HEK293 (cell line): ENCODE measurements at regions not wholly inside any gene's neighbourhood (a gene's known extent, or its start where the extent isn't known, plus 50 kb on each side); places are given as distances from the start of the nearest gene placed in this dataset.

Experiments used
- CTCF ChIA-PET: fragments of 350-600 bp; formaldehyde crosslinking; extraction: SDS; loops from one replicate; lab custom pipeline; 2021; ENCODE audit warnings: antibody characterized with exemption; lab: Yijun Ruan, JAX
- POLR2A ChIA-PET: fragments of 300-600 bp; formaldehyde crosslinking; extraction: SDS; loops from one replicate; lab custom pipeline; 2020; ENCODE audit warnings: antibody characterized with exemption, inconsistent platforms; lab: Yijun Ruan, JAX
- H3K27ac ChIP-seq: fragments of 200-500 bp; sonication (Bioruptor generic); 2 replicates; pipeline ENCODE4 v1.5.1; 2014; ENCODE audit warnings: low read depth, low read length, control low read depth, inconsistent platforms; ENCODE audit errors: extremely low read depth
- H3K36me3 ChIP-seq, 2 experiments: fragments of 200-500 bp in 1 of 2; sonication (Bioruptor generic) in 1 of 2; 1 replicate in 1 of 2; 2 replicates in 1 of 2; pipeline ENCODE4 v1.5.1; 2014 to 2017; ENCODE audit warnings: inconsistent platforms in 2 of 2, low read length in 2 of 2; ENCODE audit not compliant: control insufficient read depth in 2 of 2, insufficient read depth in 1 of 2
- H3K4me1 ChIP-seq: fragments of 200-500 bp; sonication (Bioruptor generic); 2 replicates; pipeline ENCODE4 v1.5.1; 2014; ENCODE audit warnings: mild to moderate bottlenecking, low read length, inconsistent platforms; ENCODE audit not compliant: control insufficient read depth, insufficient read depth
- H3K4me3 ChIP-seq: 2 replicates; pipeline ENCODE4 v1.5.1; 2011; ENCODE audit warnings: low read depth, mild to moderate bottlenecking, control low read depth, low read length, moderate library complexity
- H3K9me3 ChIP-seq: fragments of 200-500 bp; sonication (Bioruptor generic); 2 replicates; pipeline ENCODE4 v1.5.1; 2014; ENCODE audit warnings: low read depth, low read length, inconsistent platforms; ENCODE audit not compliant: control insufficient read depth, insufficient read depth
- BCL11B ChIP-seq: fragments of 450-650 bp; formaldehyde crosslinking; IDR thresholded peaks from 2 replicates; pipeline ENCODE4 v1.5.1; 2016; ENCODE audit warnings: low read depth, missing biosample characterization, missing genetic modification characterization
- MYNN ChIP-seq: fragments of 450-650 bp; formaldehyde crosslinking; IDR thresholded peaks from 2 replicates; pipeline ENCODE4 v1.5.1; 2016; ENCODE audit warnings: missing biosample characterization, missing genetic modification characterization, borderline replicate concordance
- OSR2 ChIP-seq: fragments of 450-650 bp; formaldehyde crosslinking; IDR thresholded peaks from 2 replicates; pipeline ENCODE4 v1.5.1; 2016; ENCODE audit warnings: missing biosample characterization, missing genetic modification characterization
- TCF7L2 ChIP-seq: IDR thresholded peaks from 2 replicates; pipeline ENCODE4 v1.6.1; 2011; ENCODE audit warnings: low read depth, mild to moderate bottlenecking, inconsistent platforms, low read length, moderate library complexity, borderline replicate concordance
- TRIM28 ChIP-seq: IDR thresholded peaks from 2 replicates; pipeline ENCODE4 v1.6.1; 2011; ENCODE audit warnings: low read length, control low read depth, borderline replicate concordance
- YY1 ChIP-seq: fragments of 450-650 bp; formaldehyde crosslinking; IDR thresholded peaks from 2 replicates; pipeline ENCODE4 v1.5.1; 2018; ENCODE audit warnings: missing biosample characterization, missing genetic modification characterization
- YY2 ChIP-seq: fragments of 450-650 bp; formaldehyde crosslinking; IDR thresholded peaks from 2 replicates; pipeline ENCODE4 v1.5.1; 2016; ENCODE audit warnings: missing biosample characterization, missing genetic modification characterization
- ZBTB21 ChIP-seq: fragments of 450-650 bp; formaldehyde crosslinking; IDR thresholded peaks from 2 replicates; pipeline ENCODE4 v1.5.1; 2017; ENCODE audit warnings: missing biosample characterization, missing genetic modification characterization
- ZEB2 ChIP-seq: fragments of 450-650 bp; formaldehyde crosslinking; IDR thresholded peaks from 2 replicates; pipeline ENCODE4 v1.5.1; 2016; ENCODE audit warnings: missing biosample characterization, missing genetic modification characterization
- ZNF157 ChIP-seq: fragments of 450-650 bp; formaldehyde crosslinking; IDR thresholded peaks from 2 replicates; pipeline ENCODE4 v1.5.1; 2016; ENCODE audit warnings: missing biosample characterization, missing genetic modification characterization
- ZNF174 ChIP-seq: fragments of 450-650 bp; formaldehyde crosslinking; IDR thresholded peaks from 2 replicates; pipeline ENCODE4 v1.5.0; 2017; ENCODE audit warnings: missing biosample characterization, mild to moderate bottlenecking, missing genetic modification characterization
- ZNF184 ChIP-seq: fragments of 450-650 bp; IDR thresholded peaks from 2 replicates; pipeline ENCODE4 v1.5.1; 2018; ENCODE audit warnings: missing biosample characterization, mild to moderate bottlenecking, missing genetic modification characterization
- ZNF202 ChIP-seq: fragments of 450-650 bp; formaldehyde crosslinking; IDR thresholded peaks from 2 replicates; pipeline ENCODE4 v1.5.1; 2016; ENCODE audit warnings: missing biosample characterization, missing genetic modification characterization, borderline replicate concordance
- ZNF311 ChIP-seq: fragments of 450-650 bp; formaldehyde crosslinking; IDR thresholded peaks from 2 replicates; pipeline ENCODE4 v1.5.1; 2017; ENCODE audit warnings: missing biosample characterization, missing genetic modification characterization, borderline replicate concordance
- ZNF335 ChIP-seq: fragments of 450-650 bp; formaldehyde crosslinking; conservative IDR thresholded peaks from 2 replicates; pipeline ENCODE4 v1.5.1; 2016; ENCODE audit warnings: missing biosample characterization, missing genetic modification characterization
- ZNF391 ChIP-seq: fragments of 450-650 bp; formaldehyde crosslinking; IDR thresholded peaks from 2 replicates; pipeline ENCODE4 v1.5.1; 2016; ENCODE audit warnings: low read depth, missing biosample characterization, missing genetic modification characterization, borderline replicate concordance
- ZNF394 ChIP-seq: fragments of 450-650 bp; formaldehyde crosslinking; IDR thresholded peaks from 2 replicates; pipeline ENCODE4 v1.5.1; 2016; ENCODE audit warnings: missing biosample characterization, missing genetic modification characterization, mild to moderate bottlenecking, moderate library complexity, borderline replicate concordance
- ZNF521 ChIP-seq: fragments of 450-650 bp; formaldehyde crosslinking; IDR thresholded peaks from 2 replicates; pipeline ENCODE4 v1.5.1; 2017; ENCODE audit warnings: missing biosample characterization, mild to moderate bottlenecking, missing genetic modification characterization
- ZNF621 ChIP-seq: fragments of 450-650 bp; formaldehyde crosslinking; IDR thresholded peaks from 2 replicates; pipeline ENCODE4 v1.5.1; 2017; ENCODE audit warnings: missing biosample characterization, missing genetic modification characterization
- ZNF654 ChIP-seq: fragments of 450-650 bp; formaldehyde crosslinking; IDR thresholded peaks from 2 replicates; pipeline ENCODE4 v1.5.1; 2016; ENCODE audit warnings: low read depth, missing biosample characterization, missing genetic modification characterization
- ZNF768 ChIP-seq: fragments of 450-650 bp; formaldehyde crosslinking; IDR thresholded peaks from 2 replicates; pipeline ENCODE4 v1.5.1; 2018; ENCODE audit warnings: missing biosample characterization, mild to moderate bottlenecking, missing genetic modification characterization
- ZNF785 ChIP-seq: fragments of 450-650 bp; formaldehyde crosslinking; IDR thresholded peaks from 2 replicates; pipeline ENCODE4 v1.5.1; 2016; ENCODE audit warnings: missing biosample characterization, missing genetic modification characterization
- TF ChIP-seq, protein P1 (sequence below): fragments of 450-650 bp; IDR thresholded peaks from 2 replicates; pipeline ENCODE4 v1.5.1; 2018; ENCODE audit warnings: missing biosample characterization, mild to moderate bottlenecking, missing genetic modification characterization
- TF ChIP-seq, protein P2 (sequence below): fragments of 450-650 bp; formaldehyde crosslinking; IDR thresholded peaks from 2 replicates; pipeline ENCODE4 v1.5.1; 2016; ENCODE audit warnings: missing biosample characterization, missing genetic modification characterization, borderline replicate concordance
- TF ChIP-seq, protein P3 (sequence below): fragments of 450-650 bp; formaldehyde crosslinking; IDR thresholded peaks from 2 replicates; pipeline ENCODE4 v1.5.1; 2017; ENCODE audit warnings: missing biosample characterization, mild to moderate bottlenecking, missing genetic modification characterization, moderate library complexity
- TF ChIP-seq, protein P4 (sequence below): fragments of 450-650 bp; formaldehyde crosslinking; IDR thresholded peaks from 2 replicates; pipeline ENCODE4 v1.5.1; 2017; ENCODE audit warnings: missing biosample characterization, missing genetic modification characterization

DNA sequence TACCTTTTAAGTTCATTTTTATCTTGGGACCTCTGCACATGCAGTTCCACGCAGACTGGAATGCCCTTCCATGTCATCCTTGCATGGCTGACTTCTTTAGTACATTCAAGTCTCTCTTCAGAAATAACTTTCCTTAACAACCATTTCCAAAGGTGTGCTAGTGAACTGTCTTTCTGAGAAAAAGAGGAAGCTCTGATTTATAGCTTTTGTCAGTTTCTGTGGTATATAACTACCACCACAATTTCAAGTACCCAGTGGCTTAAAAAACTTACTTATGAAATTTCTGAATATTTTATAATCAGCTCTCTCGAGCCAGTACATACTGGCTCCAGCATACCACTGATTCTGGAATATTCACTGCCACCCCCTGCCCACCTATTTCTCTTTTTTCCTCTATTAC is 1613.8 kb downstream of the MAT2B start:
- no peak for TF ChIP-seq ZNF654 (tag by site-specific recombination)
- TF ChIP-seq ZNF785 (tag by site-specific recombination) = no peak
- no peak for TF ChIP-seq ZNF184
- no peak for TF ChIP-seq ZNF174 (tag by site-specific recombination)
- no peak for TF ChIP-seq ZNF768 (tag by site-specific recombination)
- TF ChIP-seq YY1 (tag by site-specific recombination) = no peak
- TF ChIP-seq, protein P1, sequence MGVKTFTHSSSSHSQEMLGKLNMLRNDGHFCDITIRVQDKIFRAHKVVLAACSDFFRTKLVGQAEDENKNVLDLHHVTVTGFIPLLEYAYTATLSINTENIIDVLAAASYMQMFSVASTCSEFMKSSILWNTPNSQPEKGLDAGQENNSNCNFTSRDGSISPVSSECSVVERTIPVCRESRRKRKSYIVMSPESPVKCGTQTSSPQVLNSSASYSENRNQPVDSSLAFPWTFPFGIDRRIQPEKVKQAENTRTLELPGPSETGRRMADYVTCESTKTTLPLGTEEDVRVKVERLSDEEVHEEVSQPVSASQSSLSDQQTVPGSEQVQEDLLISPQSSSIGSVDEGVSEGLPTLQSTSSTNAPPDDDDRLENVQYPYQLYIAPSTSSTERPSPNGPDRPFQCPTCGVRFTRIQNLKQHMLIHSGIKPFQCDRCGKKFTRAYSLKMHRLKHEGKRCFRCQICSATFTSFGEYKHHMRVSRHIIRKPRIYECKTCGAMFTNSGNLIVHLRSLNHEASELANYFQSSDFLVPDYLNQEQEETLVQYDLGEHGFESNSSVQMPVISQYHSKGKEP = no peak
- no peak for TF ChIP-seq YY2
- no peak for TF ChIP-seq TRIM28
- TF ChIP-seq ZNF394 (tag by site-specific recombination) = no peak
- TF ChIP-seq, protein P2, sequence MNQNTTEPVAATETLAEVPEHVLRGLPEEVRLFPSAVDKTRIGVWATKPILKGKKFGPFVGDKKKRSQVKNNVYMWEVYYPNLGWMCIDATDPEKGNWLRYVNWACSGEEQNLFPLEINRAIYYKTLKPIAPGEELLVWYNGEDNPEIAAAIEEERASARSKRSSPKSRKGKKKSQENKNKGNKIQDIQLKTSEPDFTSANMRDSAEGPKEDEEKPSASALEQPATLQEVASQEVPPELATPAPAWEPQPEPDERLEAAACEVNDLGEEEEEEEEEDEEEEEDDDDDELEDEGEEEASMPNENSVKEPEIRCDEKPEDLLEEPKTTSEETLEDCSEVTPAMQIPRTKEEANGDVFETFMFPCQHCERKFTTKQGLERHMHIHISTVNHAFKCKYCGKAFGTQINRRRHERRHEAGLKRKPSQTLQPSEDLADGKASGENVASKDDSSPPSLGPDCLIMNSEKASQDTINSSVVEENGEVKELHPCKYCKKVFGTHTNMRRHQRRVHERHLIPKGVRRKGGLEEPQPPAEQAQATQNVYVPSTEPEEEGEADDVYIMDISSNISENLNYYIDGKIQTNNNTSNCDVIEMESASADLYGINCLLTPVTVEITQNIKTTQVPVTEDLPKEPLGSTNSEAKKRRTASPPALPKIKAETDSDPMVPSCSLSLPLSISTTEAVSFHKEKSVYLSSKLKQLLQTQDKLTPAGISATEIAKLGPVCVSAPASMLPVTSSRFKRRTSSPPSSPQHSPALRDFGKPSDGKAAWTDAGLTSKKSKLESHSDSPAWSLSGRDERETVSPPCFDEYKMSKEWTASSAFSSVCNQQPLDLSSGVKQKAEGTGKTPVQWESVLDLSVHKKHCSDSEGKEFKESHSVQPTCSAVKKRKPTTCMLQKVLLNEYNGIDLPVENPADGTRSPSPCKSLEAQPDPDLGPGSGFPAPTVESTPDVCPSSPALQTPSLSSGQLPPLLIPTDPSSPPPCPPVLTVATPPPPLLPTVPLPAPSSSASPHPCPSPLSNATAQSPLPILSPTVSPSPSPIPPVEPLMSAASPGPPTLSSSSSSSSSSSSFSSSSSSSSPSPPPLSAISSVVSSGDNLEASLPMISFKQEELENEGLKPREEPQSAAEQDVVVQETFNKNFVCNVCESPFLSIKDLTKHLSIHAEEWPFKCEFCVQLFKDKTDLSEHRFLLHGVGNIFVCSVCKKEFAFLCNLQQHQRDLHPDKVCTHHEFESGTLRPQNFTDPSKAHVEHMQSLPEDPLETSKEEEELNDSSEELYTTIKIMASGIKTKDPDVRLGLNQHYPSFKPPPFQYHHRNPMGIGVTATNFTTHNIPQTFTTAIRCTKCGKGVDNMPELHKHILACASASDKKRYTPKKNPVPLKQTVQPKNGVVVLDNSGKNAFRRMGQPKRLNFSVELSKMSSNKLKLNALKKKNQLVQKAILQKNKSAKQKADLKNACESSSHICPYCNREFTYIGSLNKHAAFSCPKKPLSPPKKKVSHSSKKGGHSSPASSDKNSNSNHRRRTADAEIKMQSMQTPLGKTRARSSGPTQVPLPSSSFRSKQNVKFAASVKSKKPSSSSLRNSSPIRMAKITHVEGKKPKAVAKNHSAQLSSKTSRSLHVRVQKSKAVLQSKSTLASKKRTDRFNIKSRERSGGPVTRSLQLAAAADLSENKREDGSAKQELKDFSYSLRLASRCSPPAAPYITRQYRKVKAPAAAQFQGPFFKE = no peak
- TF ChIP-seq, protein P3, sequence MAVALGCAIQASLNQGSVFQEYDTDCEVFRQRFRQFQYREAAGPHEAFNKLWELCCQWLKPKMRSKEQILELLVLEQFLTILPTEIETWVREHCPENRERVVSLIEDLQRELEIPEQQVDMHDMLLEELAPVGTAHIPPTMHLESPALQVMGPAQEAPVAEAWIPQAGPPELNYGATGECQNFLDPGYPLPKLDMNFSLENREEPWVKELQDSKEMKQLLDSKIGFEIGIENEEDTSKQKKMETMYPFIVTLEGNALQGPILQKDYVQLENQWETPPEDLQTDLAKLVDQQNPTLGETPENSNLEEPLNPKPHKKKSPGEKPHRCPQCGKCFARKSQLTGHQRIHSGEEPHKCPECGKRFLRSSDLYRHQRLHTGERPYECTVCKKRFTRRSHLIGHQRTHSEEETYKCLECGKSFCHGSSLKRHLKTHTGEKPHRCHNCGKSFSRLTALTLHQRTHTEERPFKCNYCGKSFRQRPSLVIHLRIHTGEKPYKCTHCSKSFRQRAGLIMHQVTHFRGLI = no peak
- no peak for TF ChIP-seq ZNF157 (tag by site-specific recombination)
- no peak for TF ChIP-seq BCL11B (tag by site-specific recombination)
- no peak for TF ChIP-seq ZNF311 (tag by site-specific recombination)
- CTCF ChIA-PET = interaction anchor here (0.7 kb wide), 1 partner anchor 9 kb away, joined by 3 read pairs; no protein-coding TSS in a partner anchor
- no peak overlapping the region for H3K4me3 ChIP-seq
- H3K4me1 ChIP-seq = no peaks in the 10 kb centered on the region
- POLR2A ChIA-PET = no interaction called here
- H3K27ac ChIP-seq = no peak overlapping the region
- no peaks in the 10 kb centered on the region for H3K9me3 ChIP-seq
- H3K36me3 ChIP-seq = no peaks in the 10 kb centered on the region

DNA sequence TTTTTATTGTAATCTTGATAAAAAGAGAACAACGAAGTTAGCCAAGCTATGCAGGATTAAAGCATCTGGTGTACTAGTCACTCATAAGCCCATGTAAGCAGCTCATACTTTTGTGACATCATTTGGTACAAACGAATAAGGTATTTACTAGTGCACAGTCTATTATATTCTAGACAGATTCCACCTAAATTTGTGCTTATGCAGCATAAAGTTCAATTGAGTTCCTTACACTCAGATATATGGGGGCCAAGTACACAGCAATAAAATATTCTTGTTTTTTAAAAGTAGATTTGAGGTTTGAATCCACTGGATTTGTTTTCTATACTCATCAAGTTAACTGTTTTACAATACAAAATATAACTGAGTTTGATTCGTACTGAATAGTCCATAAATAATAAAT is 1621.2 kb downstream of the MAT2B start:
- Histone ChIP-seq H3K27ac (no peak overlapping the region), H3K9me3 (no peaks in the 10 kb centered on the region), H3K36me3 (no peaks in the 10 kb centered on the region), H3K4me1 (no peaks in the 10 kb centered on the region), H3K4me3 (no peak overlapping the region)
- ChIA-PET POLR2A (no interaction called here), CTCF (no interaction called here)
- TF ChIP-seq ZNF521 = no peak
- TF ChIP-seq ZNF621 (tag by site-specific recombination) = no peak
- TF ChIP-seq ZEB2 (tag by site-specific recombination) = no peak
- TF ChIP-seq TCF7L2 = no peak
- TF ChIP-seq ZNF202 (tag by site-specific recombination) = no peak
- no peak for TF ChIP-seq ZBTB21 (tag by site-specific recombination)
- no peak for TF ChIP-seq ZNF335
- no peak for TF ChIP-seq OSR2
- TF ChIP-seq, protein P4, sequence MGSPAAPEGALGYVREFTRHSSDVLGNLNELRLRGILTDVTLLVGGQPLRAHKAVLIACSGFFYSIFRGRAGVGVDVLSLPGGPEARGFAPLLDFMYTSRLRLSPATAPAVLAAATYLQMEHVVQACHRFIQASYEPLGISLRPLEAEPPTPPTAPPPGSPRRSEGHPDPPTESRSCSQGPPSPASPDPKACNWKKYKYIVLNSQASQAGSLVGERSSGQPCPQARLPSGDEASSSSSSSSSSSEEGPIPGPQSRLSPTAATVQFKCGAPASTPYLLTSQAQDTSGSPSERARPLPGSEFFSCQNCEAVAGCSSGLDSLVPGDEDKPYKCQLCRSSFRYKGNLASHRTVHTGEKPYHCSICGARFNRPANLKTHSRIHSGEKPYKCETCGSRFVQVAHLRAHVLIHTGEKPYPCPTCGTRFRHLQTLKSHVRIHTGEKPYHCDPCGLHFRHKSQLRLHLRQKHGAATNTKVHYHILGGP (tag by site-specific recombination) = no peak
- TF ChIP-seq MYNN = no peak
- no peak for TF ChIP-seq ZNF157 (tag by site-specific recombination)
- TF ChIP-seq ZNF391 = no peak
